GM11168 (cell line): ENCODE measurements at regions not wholly inside any gene's neighbourhood (a gene's known extent, or its start where the extent isn't known, plus 50 kb on each side); places are given as distances from the start of the nearest gene placed in this dataset.
"Not testable (repeated sequence)": the region's sequence is repeated elsewhere in the genome, so short reads cannot be mapped to it uniquely, and the experiment has no call there.

ENCODE experiments used
- in situ Hi-C: fragments of 300-500 bp; cut with MboI; formaldehyde crosslinking; loops from one replicate; pipeline ENCODE4 v1.12.0; 2022; ENCODE audit warnings: low sequenced_read_pairs; ENCODE audit not compliant: unreplicated experiment

GRCh38 chr21:33121715-33122475, 52.0 kb downstream of the OLIG1 start:
- in situ Hi-C loops, result no loop called here

- in situ Hi-C loops, result no loop called here
Observed at GRCh38 chr21:33122507-33122906, 52.6 kb downstream of the OLIG1 start.

GRCh38 chr21:33123374-33124123, 53.6 kb downstream of the OLIG1 start:
- in situ Hi-C loops, result no loop called here

GRCh38 chr21:33124889-33125288, 54.9 kb downstream of the OLIG1 start:
- in situ Hi-C loops, result no loop called here

- in situ Hi-C loops, result no loop called here
Observed at GRCh38 chr21:33125680-33126375, 55.9 kb downstream of the OLIG1 start.

- in situ Hi-C loops, result no loop called here
Observed at GRCh38 chr21:33126569-33126968, 56.6 kb downstream of the OLIG1 start.

GRCh38 chr21:33127154-33127867, 57.4 kb downstream of the OLIG1 start:
- in situ Hi-C loops, result no loop called here

- in situ Hi-C loops, result no loop called here
Observed at GRCh38 chr21:33127868-33128242, 57.9 kb downstream of the OLIG1 start.

- in situ Hi-C loops, result no loop called here
Observed at GRCh38 chr21:33128538-33128937, 58.6 kb downstream of the OLIG1 start.

GRCh38 chr21:33132054-33132453, 62.1 kb downstream of the OLIG1 start:
- in situ Hi-C loops, result no loop called here

- in situ Hi-C loops, result no loop called here
Observed at GRCh38 chr21:33133892-33134291, 64.0 kb downstream of the OLIG1 start.

GRCh38 chr21:33135925-33136324, 66.0 kb downstream of the OLIG1 start:
- in situ Hi-C loops, result no loop called here

GRCh38 chr21:33136847-33137502, 67.0 kb downstream of the OLIG1 start:
- in situ Hi-C loops, result no loop called here

- in situ Hi-C loops, result no loop called here
Observed at GRCh38 chr21:33139084-33139483, 69.1 kb downstream of the OLIG1 start.

- in situ Hi-C loops, result no loop called here
Observed at GRCh38 chr21:33140288-33140687, 70.3 kb downstream of the OLIG1 start.

GRCh38 chr21:33146467-33146866, 76.5 kb downstream of the OLIG1 start:
- in situ Hi-C loops, result no loop called here

- in situ Hi-C loops, result no loop called here
Observed at GRCh38 chr21:33149181-33149580, 79.2 kb downstream of the OLIG1 start.

GRCh38 chr21:33150968-33151367, 78.8 kb upstream of the IFNAR2 start:
- in situ Hi-C loops, result not testable (repeated sequence)

- in situ Hi-C loops, result no loop called here
Observed at GRCh38 chr21:33151941-33152731, 77.6 kb upstream of the IFNAR2 start.
